Brain microvascular endothelial cell (primary cell): ENCODE measurements at regions not wholly inside any gene's neighbourhood (a gene's known extent, or its start where the extent isn't known, plus 50 kb on each side); places are given as distances from the start of the nearest gene placed in this dataset.
A peak's percentile ranks its signal among the peaks of the same experiment; 100 is the strongest.

ENCODE experiments used
- DNase-seq: peaks from one replicate; pipeline ENCODE4 v3.0.0-alpha.2; 2020
- H3K27ac ChIP-seq: fragments of 250-450 bp; sonication (Bioruptor Pico); 2 replicates; pipeline ENCODE4 v1.5.1; 2020; ENCODE audit warnings: mild to moderate bottlenecking, moderate library complexity
- H3K27me3 ChIP-seq: fragments of 250-450 bp; sonication (Bioruptor Pico); replicated peaks from 2 replicates; pipeline ENCODE4 v1.5.1; 2020; ENCODE audit warnings: mild to moderate bottlenecking
- H3K36me3 ChIP-seq: fragments of 250-450 bp; sonication (Bioruptor Pico); replicated peaks from 2 replicates; pipeline ENCODE4 v1.5.1; 2020; ENCODE audit warnings: mild to moderate bottlenecking
- H3K4me3 ChIP-seq: 2 replicates; pipeline ENCODE4 v1.5.1; 2011; ENCODE audit warnings: low read depth, mild to moderate bottlenecking, control low read depth, low read length, moderate library complexity
- in situ Hi-C: cut with HindIII; loops from 2 replicates; pipeline ENCODE4 v1.10.0; 2017; ENCODE audit warnings: low sequenced_read_pairs, low pct_ligation_motif_present
- TF ChIP-seq, protein P1 (sequence below): IDR thresholded peaks from 2 replicates; pipeline ENCODE4 v1.5.1; 2011; ENCODE audit warnings: low read depth, mild to moderate bottlenecking, moderate library complexity, low read length, control low read depth, inconsistent platforms; ENCODE audit errors: missing control alignments

GRCh38 chrX:10741003-10741402 lies 120.6 kb upstream of the MID1 start:
- no peak overlapping the region for H3K27ac ChIP-seq
- H3K4me3 ChIP-seq, result no peak overlapping the region
- TF ChIP-seq, protein P1, sequence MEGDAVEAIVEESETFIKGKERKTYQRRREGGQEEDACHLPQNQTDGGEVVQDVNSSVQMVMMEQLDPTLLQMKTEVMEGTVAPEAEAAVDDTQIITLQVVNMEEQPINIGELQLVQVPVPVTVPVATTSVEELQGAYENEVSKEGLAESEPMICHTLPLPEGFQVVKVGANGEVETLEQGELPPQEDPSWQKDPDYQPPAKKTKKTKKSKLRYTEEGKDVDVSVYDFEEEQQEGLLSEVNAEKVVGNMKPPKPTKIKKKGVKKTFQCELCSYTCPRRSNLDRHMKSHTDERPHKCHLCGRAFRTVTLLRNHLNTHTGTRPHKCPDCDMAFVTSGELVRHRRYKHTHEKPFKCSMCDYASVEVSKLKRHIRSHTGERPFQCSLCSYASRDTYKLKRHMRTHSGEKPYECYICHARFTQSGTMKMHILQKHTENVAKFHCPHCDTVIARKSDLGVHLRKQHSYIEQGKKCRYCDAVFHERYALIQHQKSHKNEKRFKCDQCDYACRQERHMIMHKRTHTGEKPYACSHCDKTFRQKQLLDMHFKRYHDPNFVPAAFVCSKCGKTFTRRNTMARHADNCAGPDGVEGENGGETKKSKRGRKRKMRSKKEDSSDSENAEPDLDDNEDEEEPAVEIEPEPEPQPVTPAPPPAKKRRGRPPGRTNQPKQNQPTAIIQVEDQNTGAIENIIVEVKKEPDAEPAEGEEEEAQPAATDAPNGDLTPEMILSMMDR, result no peak
- H3K27me3 ChIP-seq, result no peaks in the 10 kb centered on the region
- in situ Hi-C loops, result no loop called here
- no peaks in the 10 kb centered on the region for H3K36me3 ChIP-seq
- DNase-seq, result no peak

- Histone ChIP-seq H3K4me3 (no peak overlapping the region), H3K36me3 (no peaks in the 10 kb centered on the region), H3K27ac (no peak overlapping the region), H3K27me3 (no peaks in the 10 kb centered on the region)
- DNase-seq, result no peak
- in situ Hi-C loops, result no loop called here
- TF ChIP-seq, protein P1, result no peak
Measured at GRCh38 chrX:10741550-10741949, 121.2 kb upstream of the MID1 start.

GRCh38 chrX:10743476-10743875 lies 123.1 kb upstream of the MID1 start:
- in situ Hi-C loops, result no loop called here

DNA sequence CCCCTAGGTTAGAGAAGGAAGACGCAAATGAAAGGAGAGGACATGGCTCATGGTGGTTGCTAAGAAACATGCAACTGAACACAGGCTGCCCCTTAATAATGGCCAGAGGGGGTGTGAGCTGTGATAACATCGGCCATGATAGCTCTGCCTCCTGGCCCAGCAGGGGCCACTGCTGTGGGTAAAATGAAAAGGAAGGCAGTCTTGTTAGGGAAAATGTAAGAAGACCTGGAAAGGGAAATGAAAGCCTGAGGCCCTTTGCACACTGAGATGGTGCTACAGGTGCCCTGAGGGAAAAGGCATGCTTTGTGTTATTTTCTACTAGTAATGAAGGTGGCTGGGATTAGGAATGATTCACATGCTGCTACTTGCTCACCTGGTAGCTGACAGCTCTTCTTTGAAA lies 123.6 kb upstream of the MID1 start:
- H3K27me3 ChIP-seq, result no peaks in the 10 kb centered on the region
- H3K27ac ChIP-seq, result no peak overlapping the region
- no peaks in the 10 kb centered on the region for H3K36me3 ChIP-seq
- no peak for DNase-seq
- in situ Hi-C loops, result no loop called here
- TF ChIP-seq, protein P1, result no peak
- no peak overlapping the region for H3K4me3 ChIP-seq

More at GRCh38 chrX:10743476-10743875, 123.1 kb upstream of the MID1 start:
- TF ChIP-seq, protein P1, result no peak
- Histone ChIP-seq H3K4me3 (no peak overlapping the region), H3K27me3 (no peaks in the 10 kb centered on the region), H3K36me3 (no peaks in the 10 kb centered on the region), H3K27ac (no peak overlapping the region)
- DNase-seq, result no peak

DNA sequence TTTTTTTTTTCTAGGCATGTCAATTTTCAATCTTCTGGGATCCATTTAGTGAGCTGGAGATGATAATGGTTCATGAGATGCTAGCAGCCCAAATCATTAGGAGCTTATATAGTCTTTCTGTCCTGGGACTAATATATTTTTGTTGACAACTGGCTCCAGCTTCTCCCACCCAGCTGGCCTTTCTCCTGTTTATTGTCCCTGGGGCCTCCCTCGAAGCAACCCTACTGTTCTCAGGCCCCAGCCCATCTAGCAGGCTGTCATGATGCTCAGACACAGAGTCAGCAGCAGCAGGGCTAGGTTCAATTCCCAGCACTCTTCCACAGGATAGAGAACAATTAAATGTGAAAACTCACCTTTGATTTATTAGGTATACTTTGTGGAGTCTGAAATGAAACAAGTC lies 127.6 kb upstream of the MID1 start:
- Histone ChIP-seq H3K36me3 (no peaks in the 10 kb centered on the region), H3K4me3 (no peak overlapping the region), H3K27ac (no peak overlapping the region), H3K27me3 (no peaks in the 10 kb centered on the region)
- DNase-seq, result no peak
- TF ChIP-seq, protein P1, result no peak
- in situ Hi-C loops, result no loop called here

DNA sequence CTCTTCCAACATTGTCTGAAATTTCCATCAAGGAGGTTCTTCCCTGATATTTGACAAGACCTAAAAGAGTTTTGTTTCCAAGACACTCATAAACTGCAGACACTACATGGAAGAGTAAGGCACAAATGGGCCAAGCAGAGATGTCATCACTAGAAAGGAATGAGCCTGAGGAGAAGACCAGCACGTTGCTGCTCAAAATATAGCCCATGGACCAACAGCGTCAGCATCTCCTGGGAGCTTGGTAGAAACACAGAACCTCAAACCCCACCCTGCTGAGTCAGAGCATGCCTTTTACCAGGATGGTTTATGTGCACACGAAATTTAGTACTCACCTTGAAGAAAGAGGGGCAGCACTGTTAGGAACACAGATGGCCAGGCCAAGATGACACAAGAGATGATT lies 128.7 kb upstream of the MID1 start:
- in situ Hi-C loops, result no loop called here
- H3K27ac ChIP-seq, result no peak overlapping the region
- DNase-seq, result peak; percentile 73
- no peaks in the 10 kb centered on the region for H3K27me3 ChIP-seq
- no peaks in the 10 kb centered on the region for H3K36me3 ChIP-seq
- TF ChIP-seq, protein P1, result no peak
- no peak overlapping the region for H3K4me3 ChIP-seq
